Endodermal cell (in vitro differentiated cells): ENCODE measurements at regions not wholly inside any gene's neighbourhood (a gene's known extent, or its start where the extent isn't known, plus 50 kb on each side); places are given as distances from the start of the nearest gene placed in this dataset.

ENCODE experiments used
- DNase-seq: peaks from one replicate; pipeline ENCODE4 v3.0.0-alpha.2; 2017
- H3K27ac ChIP-seq: 2 replicates; pipeline ENCODE4 v1.5.1; 2013; ENCODE audit warnings: mild to moderate bottlenecking, low read depth, low read length, moderate library complexity
- H3K27me3 ChIP-seq: 2 replicates; pipeline ENCODE4 v1.6.1; 2013; ENCODE audit warnings: mild to moderate bottlenecking, low read length, moderate library complexity; ENCODE audit not compliant: insufficient read depth, control insufficient read depth, poor library complexity, severe bottlenecking
- H3K36me3 ChIP-seq: 2 replicates; pipeline ENCODE4 v1.7.0; 2013; ENCODE audit warnings: mild to moderate bottlenecking, low read length, moderate library complexity; ENCODE audit not compliant: control insufficient read depth, insufficient read depth
- H3K4me1 ChIP-seq: one replicate; pipeline ENCODE4 v1.7.0; 2013; ENCODE audit warnings: low read length; ENCODE audit not compliant: control insufficient read depth, insufficient read depth
- H3K4me3 ChIP-seq: 2 replicates; pipeline ENCODE4 v1.5.1; 2013; ENCODE audit warnings: mild to moderate bottlenecking, low read length, moderate library complexity
- H3K9ac ChIP-seq: 2 replicates; pipeline ENCODE4 v1.6.1; 2013; ENCODE audit warnings: mild to moderate bottlenecking, low read length, moderate library complexity; ENCODE audit not compliant: poor library complexity, severe bottlenecking; ENCODE audit errors: extremely low read depth
- H3K9me3 ChIP-seq: 2 replicates; pipeline ENCODE4 v1.6.1; 2013; ENCODE audit warnings: mild to moderate bottlenecking, low read length, moderate library complexity; ENCODE audit not compliant: control insufficient read depth
- H3K27ac Mint-ChIP-seq: 2 replicates; pipeline ENCODE4 v1.8.0; 2020; ENCODE audit warnings: mixed read lengths
- H3K27me3 Mint-ChIP-seq: 2 replicates; pipeline ENCODE4 v1.8.0; 2021; ENCODE audit warnings: mild to moderate bottlenecking, mixed read lengths; ENCODE audit not compliant: insufficient read depth
- H3K36me3 Mint-ChIP-seq: 2 replicates; pipeline ENCODE4 v1.8.0; 2020; ENCODE audit warnings: low read depth, mixed read lengths
- H3K4me1 Mint-ChIP-seq: 2 replicates; pipeline ENCODE4 v1.8.0; 2020; ENCODE audit warnings: mixed read lengths
- H3K4me3 Mint-ChIP-seq: 2 replicates; pipeline ENCODE4 v1.8.0; 2020; ENCODE audit warnings: mild to moderate bottlenecking, moderate library complexity, mixed read lengths
- H3K9me3 Mint-ChIP-seq: 2 replicates; pipeline ENCODE4 v1.8.0; 2020; ENCODE audit warnings: mild to moderate bottlenecking, mixed read lengths
- WGBS, 2 experiments: methylation state at CpG; one replicate each; pipeline versions ENCODE4 v1.1.5 to v1.1.7; 2013; ENCODE audit warnings: missing lambda C conversion rate in 2 of 2, mixed read lengths in 1 of 2; ENCODE audit not compliant: insufficient coverage in 1 of 2, insufficient read length in 1 of 2; 5-methylcytosine and 5-hydroxymethylcytosine counted together
- TF ChIP-seq, protein P1 (sequence below): fragments of 200-600 bp; sonication (generic); conservative IDR thresholded peaks from 2 replicates; pipeline ENCODE4 v1.5.0; 2021; ENCODE audit warnings: antibody characterized with exemption, mild to moderate bottlenecking

DNA sequence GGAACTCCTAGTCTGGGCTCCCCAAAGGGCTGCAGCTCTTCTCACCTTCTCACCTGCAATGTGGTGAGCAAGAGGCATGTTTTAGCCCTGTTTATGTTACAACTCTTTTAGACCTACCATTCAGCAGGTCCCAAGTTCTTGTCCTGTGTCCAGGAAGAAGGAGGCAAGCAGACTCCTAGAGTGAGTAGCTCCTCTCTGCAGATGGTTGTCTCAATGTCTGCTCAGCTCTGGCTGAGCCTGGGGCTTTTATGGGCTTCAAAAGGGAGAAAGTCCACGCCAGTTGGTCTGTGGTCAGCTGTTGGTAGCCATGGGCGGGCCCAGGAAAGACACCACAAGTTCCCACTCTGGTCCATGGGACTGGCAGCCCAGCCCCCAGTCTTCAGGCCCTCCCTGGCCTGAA lies 148.1 kb upstream of the HS6ST1 start:
- 89% methylated on average over 2 of the region's 2 CpGs; no CpG with 5 or more reads in 1 of the 2 experiments for WGBS, 2 experiments
- H3K4me1 Mint-ChIP-seq, result peaks cover 17% of the 10 kb centered on the region

DNA sequence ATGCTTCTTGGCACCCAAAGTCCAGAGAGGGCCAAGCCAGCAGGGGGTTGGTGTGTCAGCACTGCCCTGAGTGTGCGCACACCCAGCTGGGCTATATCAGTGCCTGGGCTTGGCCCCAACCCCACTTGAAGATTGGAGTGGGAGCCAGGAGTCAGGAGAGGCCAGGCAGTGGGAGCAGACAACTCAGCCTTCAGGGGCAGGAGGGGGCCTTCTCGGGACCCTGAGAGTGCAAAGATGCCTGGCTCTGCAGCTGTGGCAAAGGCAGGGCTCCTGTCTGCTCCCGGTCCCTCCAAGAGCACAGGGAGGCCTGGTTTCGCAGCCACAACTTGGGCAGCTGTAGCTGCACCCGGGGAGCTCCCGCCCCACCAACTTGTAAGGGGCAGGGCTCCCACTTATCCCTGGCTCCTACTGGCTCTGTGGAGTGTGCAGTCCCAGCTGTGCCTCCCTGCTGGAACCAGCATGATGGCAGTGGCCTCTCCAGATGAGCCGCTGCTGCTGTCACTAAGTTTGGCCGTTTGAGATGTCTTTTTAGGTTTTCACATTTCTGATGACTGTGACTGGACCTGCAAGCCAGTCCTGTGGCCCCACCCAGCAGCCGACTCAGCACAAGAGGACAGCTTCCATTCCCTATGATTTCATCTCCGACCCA lies 148.8 kb upstream of the HS6ST1 start:
- H3K4me3 ChIP-seq, result no peak overlapping the region
- peaks cover 11% of the 10 kb centered on the region for H3K36me3 Mint-ChIP-seq
- WGBS, 2 experiments, result 82 to 92% methylated on average over 3 to 10 of the region's 10 CpGs
- H3K4me1 ChIP-seq, result no peaks in the 10 kb centered on the region
- H3K36me3 ChIP-seq, result no peaks in the 10 kb centered on the region
- peaks cover 2% of the 10 kb centered on the region for H3K27me3 Mint-ChIP-seq
- TF ChIP-seq, protein P1, sequence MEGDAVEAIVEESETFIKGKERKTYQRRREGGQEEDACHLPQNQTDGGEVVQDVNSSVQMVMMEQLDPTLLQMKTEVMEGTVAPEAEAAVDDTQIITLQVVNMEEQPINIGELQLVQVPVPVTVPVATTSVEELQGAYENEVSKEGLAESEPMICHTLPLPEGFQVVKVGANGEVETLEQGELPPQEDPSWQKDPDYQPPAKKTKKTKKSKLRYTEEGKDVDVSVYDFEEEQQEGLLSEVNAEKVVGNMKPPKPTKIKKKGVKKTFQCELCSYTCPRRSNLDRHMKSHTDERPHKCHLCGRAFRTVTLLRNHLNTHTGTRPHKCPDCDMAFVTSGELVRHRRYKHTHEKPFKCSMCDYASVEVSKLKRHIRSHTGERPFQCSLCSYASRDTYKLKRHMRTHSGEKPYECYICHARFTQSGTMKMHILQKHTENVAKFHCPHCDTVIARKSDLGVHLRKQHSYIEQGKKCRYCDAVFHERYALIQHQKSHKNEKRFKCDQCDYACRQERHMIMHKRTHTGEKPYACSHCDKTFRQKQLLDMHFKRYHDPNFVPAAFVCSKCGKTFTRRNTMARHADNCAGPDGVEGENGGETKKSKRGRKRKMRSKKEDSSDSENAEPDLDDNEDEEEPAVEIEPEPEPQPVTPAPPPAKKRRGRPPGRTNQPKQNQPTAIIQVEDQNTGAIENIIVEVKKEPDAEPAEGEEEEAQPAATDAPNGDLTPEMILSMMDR, result no peak
- H3K27ac ChIP-seq, result no peak overlapping the region
- H3K4me1 Mint-ChIP-seq, result peaks cover 15% of the 10 kb centered on the region
- no peak overlapping the region for H3K4me3 Mint-ChIP-seq
- no peak overlapping the region for H3K9ac ChIP-seq
- no peaks in the 10 kb centered on the region for H3K27me3 ChIP-seq
- H3K9me3 Mint-ChIP-seq, result peaks cover 37% of the 10 kb centered on the region
- DNase-seq, result peak; percentile 29
- peaks cover 30% of the 10 kb centered on the region for H3K9me3 ChIP-seq
- no peak overlapping the region for H3K27ac Mint-ChIP-seq

More for the DNA sequence above, 148.1 kb upstream of the HS6ST1 start:
- Mint-ChIP-seq H3K27me3 (peaks cover 2% of the 10 kb centered on the region), H3K36me3 (peaks cover 11% of the 10 kb centered on the region), H3K9me3 (peaks cover 35% of the 10 kb centered on the region), H3K27ac (no peak overlapping the region), H3K4me3 (no peak overlapping the region)
- no peaks in the 10 kb centered on the region for H3K4me1 ChIP-seq
- H3K9me3 ChIP-seq, result peaks cover 32% of the 10 kb centered on the region
- H3K4me3 ChIP-seq, result no peak overlapping the region
- no peaks in the 10 kb centered on the region for H3K27me3 ChIP-seq
- no peak overlapping the region for H3K27ac ChIP-seq
- H3K9ac ChIP-seq, result no peak overlapping the region
- no peaks in the 10 kb centered on the region for H3K36me3 ChIP-seq
- TF ChIP-seq, protein P1, result no peak
- DNase-seq, result peak; percentile 16

DNA sequence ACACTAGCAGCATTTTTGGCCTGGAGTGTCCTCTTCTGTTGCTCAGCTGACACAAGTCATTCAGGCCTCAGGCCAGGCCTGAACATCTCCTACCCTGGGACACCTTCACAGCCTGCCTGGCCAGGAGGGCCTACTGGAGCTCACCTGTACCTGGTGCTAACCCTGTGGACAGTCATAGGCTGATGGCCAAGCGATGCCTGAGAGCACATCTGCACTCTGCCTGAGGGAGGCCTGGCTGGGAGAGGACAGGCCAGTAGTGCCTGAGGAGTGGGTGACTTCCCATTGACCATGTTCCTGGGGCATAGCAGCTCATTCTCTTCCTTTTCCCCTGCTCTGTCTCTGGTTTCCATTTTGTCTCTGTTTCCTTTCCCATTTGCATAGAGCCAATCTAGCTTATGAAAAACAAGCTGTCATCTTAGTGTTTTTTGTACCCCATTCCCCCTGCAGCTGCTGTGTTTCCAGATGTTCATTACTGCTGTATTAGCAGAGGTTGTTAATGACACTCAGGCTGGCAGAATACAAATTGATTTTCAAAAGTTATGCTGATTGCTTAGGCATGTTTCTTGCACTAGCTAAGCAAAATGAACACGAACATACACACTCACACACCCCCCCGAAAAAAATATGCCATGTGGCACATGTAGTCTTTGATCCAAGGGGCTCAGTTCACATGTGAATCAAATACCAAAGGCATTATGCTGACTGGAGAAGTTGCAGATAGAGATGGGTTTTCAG lies 149.7 kb upstream of the HS6ST1 start:
- H3K4me3 Mint-ChIP-seq, result no peak overlapping the region

More for the DNA sequence above, 149.7 kb upstream of the HS6ST1 start:
- WGBS, 2 experiments, result 93 to 100% methylated on average over 1 to 3 of the region's 3 CpGs
- H3K27me3 Mint-ChIP-seq, result peaks cover 2% of the 10 kb centered on the region
- H3K27ac Mint-ChIP-seq, result no peak overlapping the region
- H3K9ac ChIP-seq, result no peak overlapping the region
- H3K4me1 Mint-ChIP-seq, result peaks cover 8% of the 10 kb centered on the region
- H3K9me3 ChIP-seq, result peaks cover 30% of the 10 kb centered on the region
- H3K36me3 Mint-ChIP-seq, result peaks cover 11% of the 10 kb centered on the region
- H3K36me3 ChIP-seq, result no peaks in the 10 kb centered on the region
- peaks cover 43% of the 10 kb centered on the region for H3K9me3 Mint-ChIP-seq
- H3K4me3 ChIP-seq, result peak overlapping the region; percentile 44
- H3K4me1 ChIP-seq, result no peaks in the 10 kb centered on the region
- H3K27me3 ChIP-seq, result no peaks in the 10 kb centered on the region
- TF ChIP-seq, protein P1, result no peak
- H3K27ac ChIP-seq, result no peak overlapping the region
- no peak for DNase-seq
